ENCODE measurements at regions not wholly inside any gene's neighbourhood (a gene's known extent, or its start where the extent isn't known, plus 50 kb on each side); places are given as distances from the start of the nearest gene placed in this dataset.

DNA sequence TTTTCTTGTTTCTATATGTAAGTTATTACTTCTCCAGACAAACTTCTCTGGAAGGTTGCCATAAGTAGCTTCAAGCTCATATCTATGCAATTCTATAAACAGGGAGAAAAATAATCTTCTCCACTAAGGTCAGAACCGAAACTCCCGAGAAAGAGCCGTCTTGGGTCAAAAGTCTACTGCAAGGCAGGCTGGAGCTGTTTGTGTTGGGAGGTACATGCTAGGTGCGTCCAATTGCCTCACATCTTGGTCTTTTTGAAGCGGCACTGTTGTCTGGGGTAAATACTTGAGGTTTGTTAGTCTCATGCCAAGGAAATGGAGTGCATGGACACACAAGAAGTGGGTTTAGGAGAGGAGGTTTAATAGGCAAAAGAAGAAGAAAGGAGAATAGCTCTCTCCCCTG lies 674.7 kb upstream of the TMEM132C start:
- TF ChIP-seq, protein P1, sequence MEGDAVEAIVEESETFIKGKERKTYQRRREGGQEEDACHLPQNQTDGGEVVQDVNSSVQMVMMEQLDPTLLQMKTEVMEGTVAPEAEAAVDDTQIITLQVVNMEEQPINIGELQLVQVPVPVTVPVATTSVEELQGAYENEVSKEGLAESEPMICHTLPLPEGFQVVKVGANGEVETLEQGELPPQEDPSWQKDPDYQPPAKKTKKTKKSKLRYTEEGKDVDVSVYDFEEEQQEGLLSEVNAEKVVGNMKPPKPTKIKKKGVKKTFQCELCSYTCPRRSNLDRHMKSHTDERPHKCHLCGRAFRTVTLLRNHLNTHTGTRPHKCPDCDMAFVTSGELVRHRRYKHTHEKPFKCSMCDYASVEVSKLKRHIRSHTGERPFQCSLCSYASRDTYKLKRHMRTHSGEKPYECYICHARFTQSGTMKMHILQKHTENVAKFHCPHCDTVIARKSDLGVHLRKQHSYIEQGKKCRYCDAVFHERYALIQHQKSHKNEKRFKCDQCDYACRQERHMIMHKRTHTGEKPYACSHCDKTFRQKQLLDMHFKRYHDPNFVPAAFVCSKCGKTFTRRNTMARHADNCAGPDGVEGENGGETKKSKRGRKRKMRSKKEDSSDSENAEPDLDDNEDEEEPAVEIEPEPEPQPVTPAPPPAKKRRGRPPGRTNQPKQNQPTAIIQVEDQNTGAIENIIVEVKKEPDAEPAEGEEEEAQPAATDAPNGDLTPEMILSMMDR (conservative IDR thresholded peaks at IDR 0.05 in 1 of 2, IDR thresholded peaks at IDR 0.05 in 1 of 2; ENCODE audit: extremely low read depth in 1 of 2, insufficient read depth in 1 of 2, low read depth in 1 of 2, low read length in 2 of 2): no peak
- no peak for TF ChIP-seq EZH2 (IDR thresholded peaks at IDR 0.05; ENCODE audit: borderline replicate concordance, low read length)

All from mammary epithelial cell (primary cell).